ENCODE measurements at regions not wholly inside any gene's neighbourhood (a gene's known extent, or its start where the extent isn't known, plus 50 kb on each side); places are given as distances from the start of the nearest gene placed in this dataset.

DNA sequence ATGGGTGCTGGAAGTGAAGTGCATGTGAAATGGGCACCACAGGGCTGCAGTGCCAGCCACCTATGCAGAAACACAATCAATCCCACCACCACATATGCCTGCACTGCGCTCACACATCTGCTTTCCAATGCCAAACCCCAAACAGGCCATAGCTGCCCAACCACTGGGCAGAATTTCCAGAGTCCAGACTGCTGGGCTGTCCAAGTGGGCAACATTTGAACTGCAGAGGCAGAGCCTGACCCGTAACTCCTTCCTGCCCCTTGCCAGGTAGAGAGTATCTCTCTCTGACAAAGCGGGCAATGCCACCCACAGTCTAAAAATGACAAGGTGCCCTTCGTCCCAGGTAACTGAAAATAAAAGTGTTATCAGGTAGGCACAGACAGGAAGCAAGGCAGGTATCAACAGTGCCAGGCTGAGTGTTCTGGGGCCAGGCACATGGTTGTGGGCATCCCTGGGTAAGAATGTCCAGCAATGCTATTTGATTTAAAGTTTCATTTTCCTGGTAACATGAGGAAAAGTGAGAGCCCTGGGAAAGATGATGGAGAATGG, 79.5 kb downstream of the FOXA2 start:
- Mint-ChIP-seq H3K4me3 (no peak overlapping the region), H3K27ac (no peak overlapping the region), H3K27me3 (ENCODE audit: low read depth in 3 of 3) (peaks cover 0 to 8% (median 5%) of the 10 kb centered on the region in 3 donors), H3K9me3 (peaks cover 0 to 3% (median 0%) of the 10 kb centered on the region in 7 donors), H3K4me1 (no peaks in the 10 kb centered on the region), H3K36me3 (no peaks in the 10 kb centered on the region)
- Histone ChIP-seq H3K36me3 (replicated peaks in 1 of 2; ENCODE audit: control insufficient read depth in 1 of 2, insufficient read depth in 2 of 2, low read length in 2 of 2) (no peaks in the 10 kb centered on the region), H3K79me2 (ENCODE audit: insufficient read depth, low read length) (no peaks in the 10 kb centered on the region), H3K27ac (ENCODE audit: low read depth in 1 of 2, low read length in 2 of 2) (no peak overlapping the region), H3K27me3 (ENCODE audit: control insufficient read depth in 2 of 2, insufficient read depth in 2 of 2, low read length in 2 of 2) (no peaks in the 10 kb centered on the region), H3K4me3 (replicated peaks in 1 of 3; ENCODE audit: low read depth in 2 of 3, low read length in 3 of 3) (no peak overlapping the region), H2AFZ (ENCODE audit: insufficient read depth, low read depth, low read length, poor library complexity, severe bottlenecking) (no peak overlapping the region), H3K9ac (ENCODE audit: insufficient read depth, low read length, poor library complexity, severe bottlenecking) (no peak overlapping the region), H3K4me2 (replicated peaks; ENCODE audit: extremely low read depth, low read length, poor library complexity, severe bottlenecking) (no peak overlapping the region), H3K9me3 (replicated peaks in 1 of 2; ENCODE audit: control insufficient read depth in 1 of 2, insufficient read depth in 1 of 2, low read length in 2 of 2) (no peaks in the 10 kb centered on the region), H4K20me1 (ENCODE audit: insufficient read depth, low read length) (no peaks in the 10 kb centered on the region), H3K4me1 (ENCODE audit: control insufficient read depth in 1 of 2, insufficient read depth in 2 of 2, low read length in 2 of 2) (no peaks in the 10 kb centered on the region)
- TF ChIP-seq, protein P1, sequence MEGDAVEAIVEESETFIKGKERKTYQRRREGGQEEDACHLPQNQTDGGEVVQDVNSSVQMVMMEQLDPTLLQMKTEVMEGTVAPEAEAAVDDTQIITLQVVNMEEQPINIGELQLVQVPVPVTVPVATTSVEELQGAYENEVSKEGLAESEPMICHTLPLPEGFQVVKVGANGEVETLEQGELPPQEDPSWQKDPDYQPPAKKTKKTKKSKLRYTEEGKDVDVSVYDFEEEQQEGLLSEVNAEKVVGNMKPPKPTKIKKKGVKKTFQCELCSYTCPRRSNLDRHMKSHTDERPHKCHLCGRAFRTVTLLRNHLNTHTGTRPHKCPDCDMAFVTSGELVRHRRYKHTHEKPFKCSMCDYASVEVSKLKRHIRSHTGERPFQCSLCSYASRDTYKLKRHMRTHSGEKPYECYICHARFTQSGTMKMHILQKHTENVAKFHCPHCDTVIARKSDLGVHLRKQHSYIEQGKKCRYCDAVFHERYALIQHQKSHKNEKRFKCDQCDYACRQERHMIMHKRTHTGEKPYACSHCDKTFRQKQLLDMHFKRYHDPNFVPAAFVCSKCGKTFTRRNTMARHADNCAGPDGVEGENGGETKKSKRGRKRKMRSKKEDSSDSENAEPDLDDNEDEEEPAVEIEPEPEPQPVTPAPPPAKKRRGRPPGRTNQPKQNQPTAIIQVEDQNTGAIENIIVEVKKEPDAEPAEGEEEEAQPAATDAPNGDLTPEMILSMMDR (IDR thresholded peaks at IDR 0.05), result no peak
- no peak for DNase-seq
- intact Hi-C loops (cut with micrococcal nuclease), result no loop called here
- 72% methylated on average over 2 of the region's 4 CpGs for WGBS (ENCODE audit: insufficient coverage)

DNA sequence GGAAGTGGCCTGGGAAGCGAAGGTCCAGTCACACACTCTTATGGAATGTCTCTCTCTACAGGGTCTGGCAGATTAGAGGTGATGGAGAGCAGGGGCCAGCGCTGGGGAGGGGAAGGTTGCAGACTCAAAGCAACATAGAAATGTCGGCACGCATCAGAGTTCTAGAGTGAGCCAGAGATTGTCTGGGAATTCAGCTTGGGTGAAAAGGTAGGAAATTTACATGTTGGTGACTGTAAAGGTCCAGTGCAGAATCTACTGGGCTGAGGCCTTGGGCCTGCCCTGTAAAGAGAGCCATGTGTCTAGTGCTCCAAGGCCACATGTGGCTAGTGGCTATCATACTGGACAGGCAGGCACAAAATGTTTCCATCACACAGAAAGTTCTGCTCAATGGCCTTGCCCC, 80.8 kb downstream of the FOXA2 start:
- Histone ChIP-seq H2AFZ (ENCODE audit: insufficient read depth, low read depth, low read length, poor library complexity, severe bottlenecking) (no peak overlapping the region), H3K4me3 (replicated peaks in 1 of 3; ENCODE audit: low read depth in 2 of 3, low read length in 3 of 3) (no peak overlapping the region), H3K4me1 (ENCODE audit: control insufficient read depth in 1 of 2, insufficient read depth in 2 of 2, low read length in 2 of 2) (no peaks in the 10 kb centered on the region), H3K79me2 (ENCODE audit: insufficient read depth, low read length) (no peaks in the 10 kb centered on the region), H3K9ac (ENCODE audit: insufficient read depth, low read length, poor library complexity, severe bottlenecking) (no peak overlapping the region), H3K27me3 (ENCODE audit: control insufficient read depth in 2 of 2, insufficient read depth in 2 of 2, low read length in 2 of 2) (no peaks in the 10 kb centered on the region), H3K9me3 (replicated peaks in 1 of 2; ENCODE audit: control insufficient read depth in 1 of 2, insufficient read depth in 1 of 2, low read length in 2 of 2) (no peaks in the 10 kb centered on the region), H3K4me2 (replicated peaks; ENCODE audit: extremely low read depth, low read length, poor library complexity, severe bottlenecking) (no peak overlapping the region), H3K27ac (ENCODE audit: low read depth in 1 of 2, low read length in 2 of 2) (no peak overlapping the region), H4K20me1 (ENCODE audit: insufficient read depth, low read length) (no peaks in the 10 kb centered on the region), H3K36me3 (replicated peaks in 1 of 2; ENCODE audit: control insufficient read depth in 1 of 2, insufficient read depth in 2 of 2, low read length in 2 of 2) (no peaks in the 10 kb centered on the region)
- intact Hi-C loops (cut with micrococcal nuclease), result no loop called here
- H3K4me1 Mint-ChIP-seq, result no peaks in the 10 kb centered on the region
- H3K4me3 Mint-ChIP-seq, result no peak overlapping the region
- WGBS (ENCODE audit: insufficient coverage), result 85% methylated on average over 4 of the region's 4 CpGs
- no peak for DNase-seq
- peaks cover 4 to 8% (median 7%) of the 10 kb centered on the region in 3 donors for H3K27me3 Mint-ChIP-seq (ENCODE audit: low read depth in 3 of 3)
- peaks cover 0 to 2% (median 0%) of the 10 kb centered on the region in 7 donors for H3K9me3 Mint-ChIP-seq
- no peaks in the 10 kb centered on the region for H3K36me3 Mint-ChIP-seq
- H3K27ac Mint-ChIP-seq, result no peak overlapping the region
- TF ChIP-seq, protein P1 (IDR thresholded peaks at IDR 0.05), result no peak

Measured in CD14-positive monocyte (primary cell).